T-helper 17 cell (primary cell): ENCODE measurements at regions not wholly inside any gene's neighbourhood (a gene's known extent, or its start where the extent isn't known, plus 50 kb on each side); places are given as distances from the start of the nearest gene placed in this dataset.
"Not testable (repeated sequence)": the region's sequence is repeated elsewhere in the genome, so short reads cannot be mapped to it uniquely, and the experiment has no call there.

Experiments used
- ATAC-seq: fragments of 150-1000 bp; cut with Tn5 transposase; 2 replicates; pipeline ENCODE4 v1.10.0; 2021; ENCODE audit warnings: mild to moderate bottlenecking, moderate library complexity
- DNase-seq, 3 donors: peaks; one replicate each; pipeline versions ENCODE4 v3.0.0 to v3.0.0-alpha.2; 2020 to 2021
- H3K9me3 ChIP-seq: one replicate; pipeline ENCODE4 v1.7.0; 2013; ENCODE audit warnings: low read length, mild to moderate bottlenecking; ENCODE audit not compliant: control insufficient read depth, poor library complexity, severe bottlenecking
- H3K27ac Mint-ChIP-seq: one replicate; pipeline ENCODE4 v1.8.0; 2022; ENCODE audit warnings: mild to moderate bottlenecking, moderate library complexity, mixed read lengths
- H3K27me3 Mint-ChIP-seq: one replicate; pipeline ENCODE4 v1.8.0; 2022; ENCODE audit warnings: mixed read lengths
- H3K36me3 Mint-ChIP-seq: one replicate; pipeline ENCODE4 v1.8.0; 2022; ENCODE audit warnings: low read depth, mixed read lengths
- H3K4me1 Mint-ChIP-seq: one replicate; pipeline ENCODE4 v1.8.0; 2022; ENCODE audit warnings: mild to moderate bottlenecking, mixed read lengths
- H3K4me3 Mint-ChIP-seq: one replicate; pipeline ENCODE4 v1.8.0; 2022; ENCODE audit warnings: mild to moderate bottlenecking, moderate library complexity, mixed read lengths

DNA sequence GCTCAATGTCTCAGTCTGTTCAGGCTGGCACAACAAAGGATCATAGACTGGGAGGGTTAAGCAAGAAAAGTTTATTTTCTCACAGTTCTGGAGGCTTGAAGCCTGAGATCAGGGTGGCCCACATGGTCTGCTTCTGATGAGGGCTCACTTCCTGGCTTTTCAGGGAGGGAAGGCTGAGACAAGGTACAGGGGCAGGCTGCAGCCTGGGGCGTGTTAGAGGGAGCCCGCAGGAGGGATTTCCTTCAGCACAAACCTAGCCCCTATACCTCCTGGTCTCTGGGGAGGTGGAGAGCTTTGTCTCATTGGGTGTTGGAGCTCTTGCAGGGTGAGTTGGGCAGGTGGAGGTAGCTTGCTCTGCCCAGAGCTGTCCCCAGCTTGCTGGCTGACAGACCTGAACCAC, 81.1 kb upstream of the GPR6 start:
- H3K4me1 Mint-ChIP-seq: peaks cover 2% of the 10 kb centered on the region
- H3K9me3 ChIP-seq: no peaks in the 10 kb centered on the region
- no peak overlapping the region for H3K4me3 Mint-ChIP-seq
- DNase-seq: no peak
- ATAC-seq: no peak
- H3K27me3 Mint-ChIP-seq: peaks cover 53% of the 10 kb centered on the region
- no peaks in the 10 kb centered on the region for H3K36me3 Mint-ChIP-seq
- no peak overlapping the region for H3K27ac Mint-ChIP-seq

DNA sequence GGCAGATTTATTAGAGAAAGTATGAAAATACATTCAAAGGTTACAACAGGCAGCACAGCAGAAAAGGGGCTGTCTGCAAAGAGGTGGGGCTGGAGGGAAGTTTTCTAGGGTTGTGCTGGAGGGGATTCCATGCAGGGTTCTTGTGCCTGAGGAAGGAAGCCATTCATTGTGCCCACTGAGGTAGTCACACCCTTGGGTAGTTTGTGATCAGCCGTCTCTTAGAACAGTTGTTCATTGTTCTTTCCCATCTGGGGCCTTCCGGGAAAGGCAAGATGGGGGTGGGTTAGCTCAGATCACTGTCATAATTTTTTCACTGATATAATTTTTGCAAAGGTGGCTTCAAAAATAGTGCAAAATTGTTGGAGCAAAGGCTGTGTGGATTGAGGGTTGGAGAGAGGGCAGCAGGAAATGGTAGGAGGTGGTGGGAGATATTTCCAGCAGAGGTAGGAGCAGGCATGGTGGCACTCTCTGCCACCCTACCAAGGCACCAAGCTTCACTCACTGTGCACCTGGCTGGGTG, 80.5 kb upstream of the GPR6 start:
- H3K27me3 Mint-ChIP-seq: peaks cover 49% of the 10 kb centered on the region
- no peak overlapping the region for H3K4me3 Mint-ChIP-seq
- peaks cover 2% of the 10 kb centered on the region for H3K4me1 Mint-ChIP-seq
- no peaks in the 10 kb centered on the region for H3K9me3 ChIP-seq
- no peak overlapping the region for H3K27ac Mint-ChIP-seq
- DNase-seq (no peak), ATAC-seq (no peak)
- H3K36me3 Mint-ChIP-seq: no peaks in the 10 kb centered on the region

- Mint-ChIP-seq H3K27ac (no peak overlapping the region), H3K27me3 (peaks cover 75% of the 10 kb centered on the region), H3K4me1 (peaks cover 2% of the 10 kb centered on the region), H3K4me3 (no peak overlapping the region), H3K36me3 (no peaks in the 10 kb centered on the region)
- no peaks in the 10 kb centered on the region for H3K9me3 ChIP-seq
- DNase-seq (no peak), ATAC-seq (no peak)
Observed at GRCh38 chr6:109901976-109902375, 76.1 kb upstream of the GPR6 start.

- Mint-ChIP-seq H3K4me3 (no peak overlapping the region), H3K27ac (no peak overlapping the region), H3K36me3 (no peaks in the 10 kb centered on the region), H3K4me1 (peaks cover under 1% of the 10 kb centered on the region), H3K27me3 (peaks cover 68% of the 10 kb centered on the region)
- H3K9me3 ChIP-seq: no peaks in the 10 kb centered on the region
- DNase-seq: no peak
- ATAC-seq: no peak
Observed at GRCh38 chr6:109902870-109903269, 75.2 kb upstream of the GPR6 start.

DNA sequence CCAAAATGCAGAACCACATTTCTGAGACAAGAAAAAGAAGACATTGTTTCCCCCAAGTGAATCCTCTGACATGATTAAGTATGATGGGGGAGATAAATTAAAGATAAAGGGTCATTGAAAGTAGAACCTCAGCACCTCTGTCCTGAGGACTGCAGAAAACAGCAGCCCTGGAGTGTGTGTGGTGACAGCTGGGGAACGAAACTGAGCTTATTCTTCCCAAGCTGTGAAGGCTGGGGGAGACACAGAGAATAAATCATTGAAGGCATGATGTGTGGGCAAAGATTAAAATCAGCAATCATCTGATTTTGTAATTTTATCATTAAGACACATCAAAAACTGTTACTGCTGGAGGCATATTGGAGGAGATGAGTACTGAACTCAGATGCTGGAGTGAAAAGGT, 67.5 kb upstream of the GPR6 start:
- Mint-ChIP-seq H3K27ac (no peak overlapping the region), H3K4me1 (no peaks in the 10 kb centered on the region), H3K4me3 (no peak overlapping the region), H3K36me3 (no peaks in the 10 kb centered on the region), H3K27me3 (peaks cover 32% of the 10 kb centered on the region)
- peaks cover 3% of the 10 kb centered on the region for H3K9me3 ChIP-seq
- ATAC-seq: no peak
- no peak for DNase-seq

DNA sequence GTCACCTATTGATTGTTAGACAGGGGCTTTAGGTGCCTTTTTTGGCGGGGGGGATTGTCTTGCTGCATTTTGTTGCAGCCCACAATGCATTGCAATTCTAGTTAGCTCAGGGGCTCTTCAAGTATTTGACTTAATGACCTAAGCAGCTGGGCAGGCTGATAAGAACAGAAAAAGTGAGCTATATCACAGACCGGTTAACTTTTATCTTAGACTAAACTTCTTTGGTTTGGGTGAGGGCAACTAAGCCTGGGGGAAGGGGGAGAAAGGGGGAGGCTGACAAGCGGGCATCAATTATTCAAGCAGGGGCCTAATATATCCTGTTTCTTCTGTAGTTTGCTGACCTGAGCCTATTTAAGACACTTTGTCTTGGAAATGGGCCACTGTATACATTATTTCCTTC, 66.0 kb upstream of the GPR6 start:
- H3K27ac Mint-ChIP-seq: no peak overlapping the region
- no peak overlapping the region for H3K4me3 Mint-ChIP-seq
- ATAC-seq (no peak), DNase-seq (no peak)
- no peaks in the 10 kb centered on the region for H3K36me3 Mint-ChIP-seq
- H3K27me3 Mint-ChIP-seq: peaks cover 21% of the 10 kb centered on the region
- H3K4me1 Mint-ChIP-seq: no peaks in the 10 kb centered on the region
- peaks cover 3% of the 10 kb centered on the region for H3K9me3 ChIP-seq

- Mint-ChIP-seq H3K27ac (no peak overlapping the region), H3K4me1 (no peaks in the 10 kb centered on the region)
- no peak for ATAC-seq
Observed at GRCh38 chr6:109912952-109913351, 65.2 kb upstream of the GPR6 start.

DNA sequence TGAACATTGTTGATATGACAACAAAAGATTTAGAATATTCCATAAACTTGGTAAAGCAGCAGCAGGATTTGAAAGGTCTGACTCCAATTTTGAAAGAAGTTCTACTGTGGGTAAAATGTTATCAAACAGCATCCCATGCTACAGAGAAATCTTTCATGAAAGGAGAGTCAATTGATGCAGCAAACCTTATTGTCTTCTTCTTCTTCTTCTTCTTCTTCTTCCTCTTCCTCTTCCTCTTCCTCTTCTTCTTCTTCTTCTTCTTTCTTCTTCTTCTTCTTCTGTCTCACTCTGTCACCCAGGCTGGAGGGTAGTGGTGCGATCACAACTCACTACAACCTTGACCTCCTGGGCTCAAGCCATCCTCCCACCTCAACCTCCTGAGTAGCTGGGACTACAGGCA, 62.4 kb upstream of the GPR6 start:
- not testable (repeated sequence) for ATAC-seq, H3K27me3 Mint-ChIP-seq, H3K9me3 ChIP-seq, H3K4me1 Mint-ChIP-seq, H3K36me3 Mint-ChIP-seq, H3K4me3 Mint-ChIP-seq, H3K27ac Mint-ChIP-seq, DNase-seq

More at GRCh38 chr6:109912952-109913351, 65.2 kb upstream of the GPR6 start:
- Mint-ChIP-seq H3K36me3 (no peaks in the 10 kb centered on the region), H3K27me3 (peaks cover 20% of the 10 kb centered on the region), H3K4me3 (no peak overlapping the region)
- DNase-seq: no peak
- H3K9me3 ChIP-seq: peaks cover 3% of the 10 kb centered on the region

DNA sequence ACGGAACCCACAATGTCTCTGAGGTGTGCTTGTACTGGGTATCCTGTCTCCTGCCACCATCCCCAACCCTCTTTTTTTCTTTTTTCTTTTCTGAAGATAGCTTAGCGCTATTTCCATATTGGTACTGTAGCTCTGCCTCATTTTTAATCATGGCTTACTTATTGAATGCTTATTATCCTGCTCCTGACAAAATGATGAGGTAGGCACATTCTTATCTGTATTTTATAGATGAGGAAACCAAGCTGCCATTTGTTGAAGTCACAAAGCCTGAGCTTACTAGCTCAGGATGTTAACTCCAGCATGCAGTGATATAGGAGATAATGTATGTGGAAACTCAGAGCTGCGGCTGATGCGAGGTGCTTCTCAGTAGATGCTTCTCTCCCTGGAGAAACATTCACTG, 61.4 kb upstream of the GPR6 start:
- no peak overlapping the region for H3K27ac Mint-ChIP-seq
- DNase-seq (no peak), ATAC-seq (no peak)
- no peaks in the 10 kb centered on the region for H3K4me1 Mint-ChIP-seq
- no peaks in the 10 kb centered on the region for H3K9me3 ChIP-seq
- peaks cover 6% of the 10 kb centered on the region for H3K27me3 Mint-ChIP-seq
- H3K36me3 Mint-ChIP-seq: no peaks in the 10 kb centered on the region
- no peak overlapping the region for H3K4me3 Mint-ChIP-seq

- H3K27ac Mint-ChIP-seq: no peak overlapping the region
- no peak for ATAC-seq
- peaks cover 17% of the 10 kb centered on the region for H3K27me3 Mint-ChIP-seq
Observed at GRCh38 chr6:109918227-109918626, 59.9 kb upstream of the GPR6 start.

DNA sequence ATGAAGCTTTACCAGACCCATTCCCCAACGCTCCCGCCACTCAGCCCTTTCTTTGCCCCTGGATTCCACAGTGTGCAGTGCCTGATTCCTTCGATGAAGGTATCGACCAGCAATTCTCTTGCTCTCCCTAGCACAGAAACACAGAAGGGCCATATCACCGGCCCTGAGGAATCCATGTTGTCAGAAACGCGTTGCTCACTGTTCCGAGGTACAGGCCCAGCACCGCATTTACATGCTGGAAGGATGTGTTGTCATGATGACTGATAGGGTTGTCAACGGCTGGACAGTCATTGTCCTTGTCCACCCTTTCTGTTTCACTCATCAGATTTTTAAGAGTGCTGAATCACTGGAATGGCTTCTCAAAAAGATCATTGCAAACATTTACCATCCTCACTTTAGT, 57.2 kb upstream of the GPR6 start:
- H3K36me3 Mint-ChIP-seq: no peaks in the 10 kb centered on the region
- peaks cover 39% of the 10 kb centered on the region for H3K27me3 Mint-ChIP-seq
- no peak overlapping the region for H3K4me3 Mint-ChIP-seq
- no peak for DNase-seq
- no peak overlapping the region for H3K27ac Mint-ChIP-seq
- no peaks in the 10 kb centered on the region for H3K9me3 ChIP-seq
- no peaks in the 10 kb centered on the region for H3K4me1 Mint-ChIP-seq
- no peak for ATAC-seq

More at GRCh38 chr6:109918227-109918626, 59.9 kb upstream of the GPR6 start:
- H3K9me3 ChIP-seq: no peaks in the 10 kb centered on the region
- Mint-ChIP-seq H3K4me3 (no peak overlapping the region), H3K4me1 (no peaks in the 10 kb centered on the region), H3K36me3 (no peaks in the 10 kb centered on the region)
- DNase-seq: no peak

- no peaks in the 10 kb centered on the region for H3K36me3 Mint-ChIP-seq
- no peaks in the 10 kb centered on the region for H3K9me3 ChIP-seq
- ATAC-seq (no peak), DNase-seq (no peak)
- no peak overlapping the region for H3K4me3 Mint-ChIP-seq
- no peaks in the 10 kb centered on the region for H3K4me1 Mint-ChIP-seq
- H3K27me3 Mint-ChIP-seq: peaks cover 44% of the 10 kb centered on the region
- H3K27ac Mint-ChIP-seq: no peak overlapping the region
Observed at GRCh38 chr6:109922851-109923250, 55.3 kb upstream of the GPR6 start.

DNA sequence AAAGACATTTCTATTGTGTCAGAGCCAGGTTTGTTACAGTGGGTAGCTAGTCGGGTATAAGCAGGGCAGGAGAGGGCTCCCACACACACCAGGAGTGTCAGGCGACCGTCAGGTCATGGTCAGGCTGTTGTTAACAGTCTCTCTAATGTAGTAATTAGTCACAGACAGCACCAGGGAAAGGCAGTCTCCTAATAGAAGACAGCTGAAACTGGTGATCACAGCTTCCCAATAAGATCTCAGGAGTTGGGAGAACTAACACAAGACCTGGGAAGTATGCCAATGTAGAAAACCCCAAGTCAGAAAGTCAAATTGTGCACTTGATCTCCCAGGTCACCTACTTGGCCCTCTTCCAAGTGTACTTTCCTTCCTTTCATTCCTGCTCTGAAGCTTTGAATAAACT, 53.0 kb upstream of the GPR6 start:
- no peak overlapping the region for H3K4me3 Mint-ChIP-seq
- H3K36me3 Mint-ChIP-seq: no peaks in the 10 kb centered on the region
- ATAC-seq: no peak
- DNase-seq: no peak
- no peaks in the 10 kb centered on the region for H3K4me1 Mint-ChIP-seq
- H3K9me3 ChIP-seq: no peaks in the 10 kb centered on the region
- H3K27ac Mint-ChIP-seq: no peak overlapping the region
- peaks cover 49% of the 10 kb centered on the region for H3K27me3 Mint-ChIP-seq

DNA sequence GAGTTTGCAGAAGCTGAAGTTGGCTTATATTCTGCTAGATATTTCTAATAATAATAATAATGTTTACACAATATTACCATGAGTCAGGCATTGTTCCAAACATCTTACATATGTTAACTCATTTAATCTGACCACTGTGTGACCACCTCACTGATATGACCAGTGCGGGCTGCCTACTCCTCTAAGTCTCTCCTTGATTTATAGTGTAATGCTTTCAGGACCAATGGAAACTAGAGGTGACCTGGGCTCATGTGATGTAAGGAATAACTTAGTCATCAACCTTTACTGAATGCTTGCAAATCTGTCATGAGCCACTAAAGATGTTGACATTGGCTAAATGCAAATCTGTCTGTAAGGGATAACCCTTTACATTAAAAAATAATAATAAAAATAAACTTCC, 51.1 kb upstream of the GPR6 start:
- H3K4me3 Mint-ChIP-seq: no peak overlapping the region
- no peaks in the 10 kb centered on the region for H3K36me3 Mint-ChIP-seq
- no peaks in the 10 kb centered on the region for H3K4me1 Mint-ChIP-seq
- H3K27me3 Mint-ChIP-seq: peaks cover 40% of the 10 kb centered on the region
- no peaks in the 10 kb centered on the region for H3K9me3 ChIP-seq
- no peak for ATAC-seq
- no peak for DNase-seq
- no peak overlapping the region for H3K27ac Mint-ChIP-seq
